Bronchial epithelial cell (primary cell): ENCODE measurements at regions not wholly inside any gene's neighbourhood (a gene's known extent, or its start where the extent isn't known, plus 50 kb on each side); places are given as distances from the start of the nearest gene placed in this dataset.

Experiments used
- DNase-seq: peaks from one replicate; pipeline ENCODE4 v3.0.0-alpha.2; 2010; ENCODE audit warnings: low read depth
- FAIRE-seq: peaks from 2 replicates; lab custom pipeline; 2011; peaks lifted over from hg19 to GRCh38; lab: Jason Lieb, UNC
- H3K27me3 ChIP-seq: 2 replicates; pipeline ENCODE4 v1.5.1; 2011; ENCODE audit warnings: low read length; ENCODE audit not compliant: control insufficient read depth, insufficient read depth
- H3K36me3 ChIP-seq: 2 replicates; pipeline ENCODE4 v1.5.1; 2011; ENCODE audit warnings: low read length; ENCODE audit not compliant: control insufficient read depth, insufficient read depth
- H3K4me3 ChIP-seq: 2 replicates; pipeline ENCODE4 v1.5.1; 2011; ENCODE audit warnings: mild to moderate bottlenecking, low read depth, low read length, control low read depth
- CTCF ChIP-seq: IDR thresholded peaks from 2 replicates; pipeline ENCODE4 v1.5.1; 2011; ENCODE audit warnings: mild to moderate bottlenecking, moderate library complexity, low read length, control low read depth, inconsistent platforms; ENCODE audit not compliant: insufficient read depth, severe bottlenecking

- H3K36me3 ChIP-seq: no peaks in the 10 kb centered on the region
- no peak overlapping the region for H3K4me3 ChIP-seq
- FAIRE-seq (no peak), DNase-seq (no peak)
- no peaks in the 10 kb centered on the region for H3K27me3 ChIP-seq
- no peak for TF ChIP-seq CTCF
Measured at GRCh38 chr2:176612036-176612435, 342.8 kb downstream of the MTX2 start.

- no peaks in the 10 kb centered on the region for H3K27me3 ChIP-seq
- no peak overlapping the region for H3K4me3 ChIP-seq
- H3K36me3 ChIP-seq: no peaks in the 10 kb centered on the region
- no peak for TF ChIP-seq CTCF
- DNase-seq (peak; percentile 82), FAIRE-seq (no peak)
Measured at GRCh38 chr2:176612736-176613135, 343.5 kb downstream of the MTX2 start.

GRCh38 chr2:176613323-176613987 is 344.2 kb downstream of the MTX2 start:
- Histone ChIP-seq H3K4me3 (no peak overlapping the region), H3K36me3 (no peaks in the 10 kb centered on the region), H3K27me3 (no peaks in the 10 kb centered on the region)
- DNase-seq: peak; percentile 57
- no peak for TF ChIP-seq CTCF
- FAIRE-seq: no peak

- H3K27me3 ChIP-seq: no peaks in the 10 kb centered on the region
- FAIRE-seq (no peak), DNase-seq (no peak)
Measured at GRCh38 chr2:176614049-176614448, 344.8 kb downstream of the MTX2 start.

GRCh38 chr2:176614930-176615329 is 345.7 kb downstream of the MTX2 start:
- H3K4me3 ChIP-seq: no peak overlapping the region
- no peaks in the 10 kb centered on the region for H3K36me3 ChIP-seq
- no peak for TF ChIP-seq CTCF
- FAIRE-seq (no peak), DNase-seq (no peak)
- no peaks in the 10 kb centered on the region for H3K27me3 ChIP-seq

More at GRCh38 chr2:176614049-176614448, 344.8 kb downstream of the MTX2 start:
- no peak overlapping the region for H3K4me3 ChIP-seq
- no peaks in the 10 kb centered on the region for H3K36me3 ChIP-seq
- no peak for TF ChIP-seq CTCF

- no peak for TF ChIP-seq CTCF
- no peak overlapping the region for H3K4me3 ChIP-seq
- DNase-seq: no peak
- FAIRE-seq: no peak
- H3K36me3 ChIP-seq: no peaks in the 10 kb centered on the region
- H3K27me3 ChIP-seq: no peaks in the 10 kb centered on the region
Measured at GRCh38 chr2:176619504-176619903, 350.3 kb downstream of the MTX2 start.
